ENCODE measurements at regions not wholly inside any gene's neighbourhood (a gene's known extent, or its start where the extent isn't known, plus 50 kb on each side); places are given as distances from the start of the nearest gene placed in this dataset.

GRCh38 chr12:124160097-124160756 is 134.7 kb upstream of the RFLNA start:
- TF ChIP-seq, protein P1, sequence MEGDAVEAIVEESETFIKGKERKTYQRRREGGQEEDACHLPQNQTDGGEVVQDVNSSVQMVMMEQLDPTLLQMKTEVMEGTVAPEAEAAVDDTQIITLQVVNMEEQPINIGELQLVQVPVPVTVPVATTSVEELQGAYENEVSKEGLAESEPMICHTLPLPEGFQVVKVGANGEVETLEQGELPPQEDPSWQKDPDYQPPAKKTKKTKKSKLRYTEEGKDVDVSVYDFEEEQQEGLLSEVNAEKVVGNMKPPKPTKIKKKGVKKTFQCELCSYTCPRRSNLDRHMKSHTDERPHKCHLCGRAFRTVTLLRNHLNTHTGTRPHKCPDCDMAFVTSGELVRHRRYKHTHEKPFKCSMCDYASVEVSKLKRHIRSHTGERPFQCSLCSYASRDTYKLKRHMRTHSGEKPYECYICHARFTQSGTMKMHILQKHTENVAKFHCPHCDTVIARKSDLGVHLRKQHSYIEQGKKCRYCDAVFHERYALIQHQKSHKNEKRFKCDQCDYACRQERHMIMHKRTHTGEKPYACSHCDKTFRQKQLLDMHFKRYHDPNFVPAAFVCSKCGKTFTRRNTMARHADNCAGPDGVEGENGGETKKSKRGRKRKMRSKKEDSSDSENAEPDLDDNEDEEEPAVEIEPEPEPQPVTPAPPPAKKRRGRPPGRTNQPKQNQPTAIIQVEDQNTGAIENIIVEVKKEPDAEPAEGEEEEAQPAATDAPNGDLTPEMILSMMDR (IDR thresholded peaks at IDR 0.05) = no peak
- TF ChIP-seq EP300 (IDR thresholded peaks at IDR 0.05) = no peak
- no peak for TF ChIP-seq POLR2A (IDR thresholded peaks at IDR 0.05)
- no peak for TF ChIP-seq POLR2AphosphoS5 (IDR thresholded peaks at IDR 0.05)
